T-helper 1 cell treated with Interleukin-12 subunit alpha and Interleukin-12 subunit beta and Interleukin-4 antibody, amounts not matched to agents 30 ng/mL and 1 ng/mL, for 36 hours (primary cell): ENCODE measurements at regions not wholly inside any gene's neighbourhood (a gene's known extent, or its start where the extent isn't known, plus 50 kb on each side); places are given as distances from the start of the nearest gene placed in this dataset.

Source experiments
- intact Hi-C: fragments of 100-400 bp; cut with micrococcal nuclease; formaldehyde crosslinking; loops from one replicate; pipeline ENCODE4 v1.15.1; 2024

DNA sequence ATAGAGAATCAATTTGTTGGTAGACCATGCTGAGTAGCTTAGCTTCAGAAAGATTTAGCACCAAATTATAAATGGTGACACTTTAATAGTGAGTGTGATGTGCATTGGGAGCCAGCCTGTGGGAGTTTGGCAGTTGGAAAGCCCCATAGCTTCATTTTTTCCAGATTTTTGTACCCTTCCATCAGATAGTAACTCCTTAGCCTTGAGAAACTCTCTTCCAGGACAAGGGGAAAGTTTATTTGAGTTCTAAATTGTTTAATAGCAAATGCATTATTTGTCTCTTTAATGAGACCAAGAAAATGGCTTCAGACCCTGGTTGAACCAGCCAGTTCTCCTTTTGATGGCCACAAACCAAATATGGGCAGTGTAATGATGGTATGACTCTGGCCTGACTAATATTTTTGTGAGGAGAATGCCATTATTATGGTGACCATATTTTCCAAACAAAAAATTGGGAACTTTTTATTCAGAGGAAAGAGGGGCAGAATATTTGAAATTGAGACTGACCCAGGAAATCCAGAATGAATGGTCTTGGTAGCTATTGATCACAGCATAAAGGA lies 49.8 kb downstream of the PLCE1 start:
- intact Hi-C loops: no loop called here

DNA sequence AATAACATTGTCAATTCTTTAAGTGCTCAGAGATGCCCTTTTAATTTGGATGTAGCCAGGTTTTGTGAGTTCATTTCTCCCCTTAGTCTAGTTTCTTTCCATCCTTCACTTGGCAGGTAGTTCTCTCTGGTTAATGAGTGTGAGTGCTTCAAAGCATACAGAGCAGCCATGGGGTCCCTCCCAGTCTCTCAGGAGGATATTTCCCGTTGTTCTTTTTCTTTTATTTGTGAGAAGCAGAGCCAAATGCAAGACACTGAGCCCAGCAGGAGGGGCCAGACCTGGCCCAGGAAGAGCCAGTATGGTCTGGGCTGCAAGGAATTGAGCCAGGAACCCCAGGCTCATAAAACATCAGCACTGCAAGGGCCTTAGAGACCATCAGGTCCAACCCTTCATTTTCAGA lies 52.4 kb downstream of the PLCE1 start:
- intact Hi-C loops: no loop called here

DNA sequence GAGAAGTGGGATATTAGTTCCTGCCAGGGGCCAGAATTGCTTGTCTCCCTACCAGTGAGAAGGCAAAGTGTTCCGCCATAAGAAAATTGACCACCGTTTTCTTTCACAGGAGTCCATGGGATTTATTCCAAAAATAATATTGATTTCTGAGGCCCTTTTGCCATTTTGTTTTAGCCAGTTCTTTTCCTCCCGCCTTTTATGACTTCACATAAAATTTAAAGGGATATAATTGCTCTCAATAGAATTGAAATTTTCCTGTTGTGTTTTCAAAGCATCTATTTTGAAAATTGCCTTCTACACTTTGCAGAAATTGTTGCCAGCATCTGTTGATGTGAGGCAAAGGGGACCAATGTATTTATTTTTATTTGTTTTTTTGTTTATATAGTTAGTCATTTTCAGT lies 53.6 kb downstream of the PLCE1 start:
- intact Hi-C loops: no loop called here

DNA sequence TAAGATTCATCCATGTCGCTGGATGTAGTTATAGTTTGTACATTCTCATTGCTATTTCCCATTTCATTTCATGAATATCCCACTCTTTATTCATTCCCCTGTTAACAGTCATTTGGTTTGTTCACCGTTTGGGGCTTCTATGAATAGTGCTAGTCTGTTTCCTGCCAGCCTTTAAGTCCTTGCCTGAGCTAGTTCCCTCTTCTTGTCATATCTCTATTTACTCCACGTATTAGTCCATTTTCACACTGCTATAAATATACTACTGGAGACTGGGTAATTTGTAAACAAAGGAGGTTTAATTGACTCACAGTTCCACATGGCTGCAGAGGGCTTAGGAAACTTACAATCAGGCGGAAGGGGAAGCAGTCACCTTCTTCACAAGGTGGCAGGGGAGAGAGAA lies 56.2 kb downstream of the PLCE1 start:
- intact Hi-C loops: no loop called here

DNA sequence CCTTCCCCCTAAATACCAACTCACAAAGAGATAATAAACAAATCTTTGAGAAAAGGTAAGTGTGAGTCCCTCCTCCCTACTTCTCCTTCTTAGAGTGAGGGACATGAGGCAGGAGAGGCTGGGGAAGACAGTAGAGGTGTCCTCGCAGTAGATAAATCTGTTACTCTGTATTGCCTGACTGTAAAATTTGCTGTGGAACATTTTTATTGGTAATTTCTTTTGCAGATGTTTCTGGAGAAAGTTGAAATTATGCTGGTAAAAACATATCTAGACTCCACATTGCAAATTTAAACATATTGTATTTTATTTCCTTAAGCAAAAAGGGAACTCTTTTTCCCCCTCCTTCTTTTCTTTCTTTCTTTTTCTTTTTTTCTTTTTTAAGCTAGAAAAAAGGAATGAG lies 58.5 kb downstream of the PLCE1 start:
- intact Hi-C loops: no loop called here

DNA sequence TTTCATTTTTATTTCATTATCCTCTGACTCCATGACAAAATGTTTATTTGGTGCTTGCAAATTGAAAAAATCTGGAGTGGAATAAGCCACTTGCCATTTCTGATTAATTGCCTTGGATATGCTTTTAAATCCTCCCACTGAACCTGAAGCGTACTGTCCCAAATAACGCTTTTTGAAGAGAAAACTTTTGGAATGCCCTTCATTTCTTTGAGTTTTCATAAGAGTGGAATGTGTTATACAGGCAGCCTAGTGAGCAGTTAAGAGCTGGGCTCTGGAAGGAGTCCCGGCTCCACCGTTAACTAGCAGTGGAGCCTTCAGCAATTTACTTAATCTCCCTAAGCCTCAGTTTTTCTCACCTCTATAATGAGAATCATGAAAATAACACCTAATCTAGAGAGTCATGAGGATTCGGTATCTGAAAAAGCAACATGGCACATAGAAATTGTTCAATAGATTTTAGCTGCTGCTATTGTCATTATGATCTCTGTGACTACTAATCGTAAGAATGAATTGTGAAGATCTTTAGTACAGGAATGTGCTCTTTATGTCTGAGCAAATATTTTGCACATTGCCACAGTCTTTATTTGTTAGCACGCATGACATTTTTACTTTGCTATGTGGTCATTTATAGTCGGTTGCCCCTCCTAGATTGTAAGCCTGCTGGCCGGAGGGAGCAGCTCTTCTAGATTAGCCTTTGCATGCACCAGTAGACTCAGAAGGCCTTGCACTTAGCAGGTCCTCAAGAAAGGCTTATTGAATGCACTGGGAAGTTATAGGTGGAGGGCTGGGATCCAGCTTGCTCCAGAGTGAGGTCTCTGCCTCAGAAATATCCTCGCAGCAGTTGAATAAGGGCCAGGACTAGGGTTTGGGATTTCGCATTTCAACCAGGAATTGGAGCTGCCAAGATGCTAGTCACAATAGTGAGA lies 59.4 kb downstream of the PLCE1 start:
- intact Hi-C loops: no loop called here

DNA sequence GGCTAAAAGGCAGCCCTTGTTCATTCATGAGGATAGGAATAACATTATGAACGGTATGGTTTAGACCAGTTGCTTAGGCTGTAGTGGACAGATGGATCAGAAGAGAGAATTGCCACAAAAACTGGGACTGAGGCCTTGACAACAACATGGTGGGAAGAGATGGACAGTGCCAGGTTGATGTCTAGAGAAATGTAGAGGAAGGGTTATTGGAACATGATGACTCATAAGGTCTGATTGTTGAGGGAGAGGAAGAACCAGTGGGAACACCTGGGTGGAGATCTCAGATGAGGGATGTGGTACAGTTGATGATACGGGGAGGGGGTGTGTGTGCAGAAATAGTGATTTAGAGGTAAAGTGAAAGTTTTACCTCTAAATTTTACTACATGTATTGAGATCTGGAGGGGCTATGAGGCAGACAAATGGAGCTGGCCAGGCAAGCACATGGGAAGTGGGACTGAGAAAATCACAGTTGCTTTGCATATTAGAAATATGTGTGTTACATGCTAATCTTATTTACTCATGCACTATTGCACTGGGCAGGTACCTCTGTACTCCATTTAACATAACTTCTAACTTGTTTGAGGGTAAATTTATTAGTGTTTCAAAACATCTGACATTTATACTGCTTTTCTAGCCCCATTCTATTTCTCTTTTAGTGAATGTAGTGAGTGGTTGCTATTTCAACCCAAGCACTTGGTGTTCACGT lies 65.6 kb downstream of the PLCE1 start:
- intact Hi-C loops: no loop called here

DNA sequence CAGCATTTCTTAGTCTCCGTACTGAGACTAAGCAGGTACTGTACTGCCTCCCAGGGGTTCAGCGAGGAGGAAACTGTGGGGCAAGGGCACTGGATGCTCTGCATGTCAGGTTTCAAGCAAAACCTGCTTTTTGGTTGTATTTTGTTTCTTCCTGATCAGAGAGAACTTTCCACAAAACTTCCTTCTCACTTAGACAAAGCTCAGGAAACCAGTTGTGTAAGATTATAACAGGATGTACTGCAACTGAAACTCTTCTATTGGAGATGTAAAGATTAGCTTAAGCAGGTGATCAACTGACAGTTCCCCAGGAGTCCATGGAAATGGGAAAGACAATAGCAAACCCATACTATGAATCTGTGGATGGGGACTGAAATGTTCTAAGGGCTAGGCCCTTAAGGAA lies 67.3 kb downstream of the PLCE1 start:
- intact Hi-C loops: no loop called here

DNA sequence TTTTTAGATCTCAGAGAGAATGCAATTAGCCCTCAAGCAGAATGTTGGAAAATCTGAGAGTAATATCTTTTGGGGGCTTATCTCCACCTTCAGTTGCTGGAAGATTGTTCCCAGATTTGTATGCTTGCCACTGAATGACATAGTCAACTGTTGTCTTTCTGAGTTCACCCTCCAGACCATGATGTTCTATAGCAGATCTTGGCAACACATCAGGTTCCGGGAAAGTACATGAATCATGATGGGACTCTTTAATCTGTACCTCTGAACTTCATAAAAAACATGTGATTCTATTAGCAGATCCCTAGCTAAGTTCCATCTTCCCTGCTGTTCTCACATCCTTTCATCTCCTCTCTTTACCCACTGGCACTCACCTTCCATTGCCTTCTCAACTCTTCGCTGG lies 68.9 kb downstream of the PLCE1 start:
- intact Hi-C loops: no loop called here

DNA sequence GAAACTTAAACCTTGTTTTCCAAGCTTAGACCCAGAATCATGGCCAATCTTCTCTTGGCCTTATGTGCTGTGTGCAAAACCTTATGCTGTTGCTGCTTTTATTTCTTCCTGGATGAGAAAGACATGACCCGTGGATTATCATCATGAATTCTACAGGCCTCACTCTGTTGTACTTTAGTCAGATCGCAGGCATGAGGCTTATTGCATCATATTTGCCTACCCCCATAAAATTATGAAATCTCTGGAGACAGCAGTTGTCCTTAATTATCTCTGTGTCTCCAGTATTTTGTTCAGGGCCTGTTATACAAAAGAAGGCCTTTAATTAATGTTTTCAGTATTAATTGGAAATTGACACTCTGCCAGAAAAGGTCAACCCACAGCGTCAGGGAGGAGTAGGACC lies 71.6 kb downstream of the PLCE1 start:
- intact Hi-C loops: no loop called here

DNA sequence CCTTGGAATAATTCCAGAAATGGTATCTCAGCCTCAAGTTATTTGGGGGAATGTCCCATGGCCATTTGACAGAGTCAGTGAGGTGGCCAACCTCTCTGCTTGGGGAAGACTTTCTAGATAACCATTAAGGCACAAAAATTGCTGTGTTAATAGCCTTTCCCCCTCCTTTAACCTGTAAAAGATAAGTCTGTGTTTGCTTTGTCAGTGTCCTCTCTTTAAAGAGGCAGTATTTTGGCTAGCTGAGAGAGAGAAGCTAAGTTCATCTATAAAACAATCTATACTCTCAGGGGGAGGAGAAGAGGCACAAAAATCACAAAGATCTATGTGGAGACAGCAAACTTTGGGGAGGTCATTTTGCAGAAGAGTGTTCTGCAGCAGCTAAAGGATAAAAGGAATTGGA lies 72.1 kb downstream of the PLCE1 start:
- intact Hi-C loops: no loop called here

DNA sequence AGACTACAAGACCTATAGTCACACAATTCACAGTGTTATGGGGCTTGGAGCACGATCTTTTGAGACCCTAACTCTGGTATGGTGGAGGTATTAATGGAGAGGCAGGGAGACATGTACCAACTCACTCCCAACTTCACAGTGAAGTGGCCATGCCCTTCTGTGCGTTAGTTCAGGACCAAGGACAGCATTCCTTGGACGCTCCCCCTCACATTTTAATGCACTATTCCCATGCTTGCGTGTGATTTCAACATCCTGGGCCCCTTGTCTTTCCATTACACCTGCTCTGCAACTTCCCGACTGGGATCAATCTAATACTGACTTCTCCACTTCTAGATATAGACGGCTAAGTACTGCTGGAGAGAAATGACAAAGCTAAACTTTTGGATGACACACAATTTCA lies 72.7 kb downstream of the PLCE1 start:
- intact Hi-C loops: no loop called here

DNA sequence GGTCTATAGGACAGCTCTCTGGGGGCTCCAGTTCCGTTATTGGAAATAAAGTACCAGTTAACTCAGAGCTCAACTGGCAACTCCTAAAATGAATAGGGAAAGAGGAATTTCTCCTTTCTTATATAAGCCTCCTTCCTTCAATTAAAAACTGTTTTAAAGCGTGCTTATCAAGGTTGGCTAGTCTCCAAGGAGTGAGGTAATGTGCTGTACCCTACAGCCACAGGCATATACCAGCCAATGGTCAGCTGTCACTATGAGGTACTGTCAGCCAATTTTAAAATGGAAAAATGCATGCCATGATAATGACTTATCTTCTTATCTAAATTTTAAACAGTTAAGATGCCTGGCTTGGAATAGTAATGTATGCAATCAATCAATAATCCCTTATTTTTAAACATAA lies 76.2 kb downstream of the PLCE1 start:
- intact Hi-C loops: no loop called here

DNA sequence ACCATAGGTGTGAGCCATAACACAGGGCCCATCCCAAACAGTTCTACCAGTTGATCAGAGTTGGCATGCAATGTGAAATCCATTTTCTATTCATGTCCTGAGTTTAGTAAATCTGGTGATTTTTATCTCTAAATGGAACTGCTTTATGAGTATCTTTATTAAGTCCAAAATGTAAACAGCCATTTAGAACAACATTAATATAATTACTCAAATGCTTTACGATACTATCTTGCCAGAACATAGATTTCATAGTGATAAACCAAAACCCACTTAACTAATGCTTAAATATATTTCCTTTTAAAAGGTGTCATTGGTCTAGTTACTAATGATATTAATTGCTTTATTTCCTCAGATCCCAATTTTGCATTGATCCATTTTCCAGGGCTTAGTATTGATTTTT lies 80.7 kb downstream of the PLCE1 start:
- intact Hi-C loops: no loop called here

DNA sequence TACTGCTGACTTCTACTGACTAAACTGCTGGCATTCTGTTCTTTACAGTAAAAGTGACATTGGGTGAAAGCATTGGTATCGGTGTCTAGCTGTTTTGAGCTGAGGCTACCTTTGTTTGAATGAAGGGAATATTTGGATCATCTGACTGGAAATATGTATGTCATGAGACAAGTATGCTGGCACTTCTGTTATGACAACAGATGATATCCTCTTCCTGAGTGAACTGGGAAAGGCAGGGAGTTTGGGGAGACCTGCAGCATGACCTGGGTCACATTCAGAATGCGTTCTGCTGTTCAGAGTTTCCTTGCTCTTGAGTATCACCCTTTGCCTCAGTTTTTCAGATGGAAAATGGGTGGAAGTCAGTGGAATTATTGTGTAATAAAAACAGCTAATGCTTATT lies 81.8 kb downstream of the PLCE1 start:
- intact Hi-C loops: no loop called here

DNA sequence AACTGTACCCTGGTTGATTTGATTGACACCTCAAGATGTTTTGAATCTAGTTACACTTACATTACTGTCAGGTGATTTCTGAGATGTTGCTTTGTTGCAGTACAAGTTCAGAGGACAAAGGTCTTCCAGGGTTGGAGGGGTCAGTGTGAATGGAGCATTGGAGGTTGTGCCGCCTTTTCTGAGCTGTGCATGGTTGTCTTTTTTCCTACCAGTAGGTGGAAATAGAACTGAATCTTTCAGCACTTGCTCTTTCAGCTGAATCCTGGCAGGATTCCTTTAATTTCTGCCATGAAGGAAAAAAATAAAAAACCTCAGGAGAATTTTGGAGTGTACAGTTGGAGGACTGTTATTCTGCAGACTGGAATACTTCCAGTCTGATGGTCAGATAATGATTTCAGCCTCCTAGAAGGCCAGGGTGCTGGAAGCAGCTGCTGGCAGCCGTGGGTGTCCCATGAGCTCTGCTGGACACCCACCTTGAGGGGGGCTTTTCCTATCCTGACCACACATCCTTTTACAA lies 82.7 kb downstream of the PLCE1 start:
- intact Hi-C loops: no loop called here

DNA sequence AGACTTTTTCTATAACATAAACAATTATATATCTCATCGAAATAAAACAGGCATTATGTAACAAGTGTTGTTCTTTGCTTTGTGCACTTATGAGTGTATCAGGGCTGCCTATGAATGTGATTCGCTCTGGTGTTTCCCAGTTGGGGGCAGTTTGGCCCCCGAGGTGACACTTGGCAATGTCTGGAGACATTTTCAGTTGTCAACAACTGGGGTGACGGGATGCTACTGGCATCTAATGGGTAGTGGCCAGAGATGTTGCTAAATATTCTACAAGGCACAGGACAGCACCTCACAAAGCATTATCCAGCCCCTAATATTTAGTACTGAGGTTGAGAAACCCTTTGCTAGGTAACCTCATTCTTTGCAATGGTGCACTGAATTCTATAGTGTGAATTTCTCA lies 83.3 kb downstream of the PLCE1 start:
- intact Hi-C loops: no loop called here

DNA sequence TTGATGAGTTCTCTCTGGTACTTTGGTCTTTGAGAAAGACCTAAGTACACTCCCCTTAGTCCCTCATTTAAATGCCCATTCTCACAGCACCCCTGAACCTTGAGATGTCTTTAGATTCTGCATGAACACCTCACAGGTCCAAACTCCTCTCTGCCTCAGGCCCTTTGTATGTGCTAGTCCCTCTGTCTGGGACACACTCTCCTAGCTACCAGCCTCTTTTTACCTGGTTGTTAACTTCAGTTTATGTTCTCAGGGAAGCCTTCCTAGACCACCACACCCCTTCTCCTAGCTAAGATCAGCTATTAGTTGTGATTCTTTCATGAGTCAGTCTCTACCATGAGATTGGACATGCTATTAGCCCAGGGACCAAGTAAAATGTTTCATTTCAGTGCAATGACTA lies 86.4 kb downstream of the PLCE1 start:
- intact Hi-C loops: no loop called here

DNA sequence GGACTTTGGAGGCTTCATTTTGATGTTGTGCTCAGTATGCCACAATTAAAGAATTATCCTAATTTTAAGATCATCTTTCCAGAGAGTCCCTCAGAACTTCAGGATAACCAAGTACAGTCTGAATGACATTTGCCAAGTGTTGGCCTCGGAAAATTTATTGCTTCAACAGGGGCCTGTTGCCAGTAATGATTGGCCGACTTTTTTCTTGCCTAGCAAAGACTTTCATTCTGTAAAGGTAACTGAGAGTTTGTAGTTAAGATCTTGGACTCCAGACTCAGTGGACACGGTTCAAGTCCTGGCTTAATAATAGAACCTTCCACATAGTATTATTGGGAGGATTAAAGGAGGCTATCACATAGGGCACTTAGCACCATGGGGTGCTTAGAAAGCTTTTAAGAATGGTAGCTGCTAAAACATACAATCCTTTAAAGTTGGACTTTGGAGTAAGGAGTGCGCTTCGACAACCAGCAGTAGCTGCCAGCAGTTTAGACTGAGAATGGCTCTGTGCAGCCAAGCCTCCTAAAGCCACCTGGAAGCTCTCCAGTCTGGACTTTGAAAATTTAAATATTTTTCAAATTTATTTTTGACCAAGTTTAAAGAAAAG lies 90.0 kb downstream of the PLCE1 start:
- intact Hi-C loops: no loop called here

DNA sequence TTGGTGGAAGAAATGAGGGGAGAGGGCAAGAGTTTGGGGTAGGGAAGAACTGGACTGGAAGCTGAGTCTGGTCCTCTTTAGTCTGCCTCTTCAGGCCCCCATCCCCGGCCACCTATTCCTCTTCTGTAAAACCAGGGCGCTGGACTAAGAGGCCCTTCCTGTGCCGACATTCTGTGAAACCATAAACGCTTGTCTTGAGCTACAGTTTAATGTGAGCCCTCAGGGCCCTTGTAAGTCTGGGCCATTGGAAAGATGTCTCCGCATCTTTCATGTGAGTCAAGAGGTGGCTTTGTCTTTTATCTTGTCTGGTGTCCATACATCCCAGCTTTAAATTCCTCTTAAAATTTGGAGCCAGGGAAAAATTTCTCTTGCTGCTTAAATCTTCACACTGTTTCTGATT lies 90.6 kb downstream of the PLCE1 start:
- intact Hi-C loops: no loop called here

DNA sequence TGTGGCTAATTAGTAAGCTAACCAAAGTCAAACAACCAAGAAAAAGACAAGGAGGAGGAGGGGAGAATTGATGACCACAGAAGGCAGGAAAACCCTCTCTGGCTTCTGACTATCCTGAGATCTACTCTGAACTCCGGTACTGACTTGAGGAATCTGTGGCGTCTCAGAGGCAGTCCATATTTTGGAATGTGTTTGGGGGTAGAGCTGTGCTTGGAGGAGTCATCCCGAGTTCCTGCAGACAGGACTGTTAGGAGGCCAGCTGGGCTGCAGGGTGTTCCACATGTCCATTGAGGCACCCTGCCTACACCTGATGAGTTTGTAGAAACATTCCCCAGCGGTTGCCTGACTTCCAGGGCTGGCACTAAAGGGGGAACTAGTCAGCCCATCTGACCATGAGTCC lies 91.6 kb downstream of the PLCE1 start:
- intact Hi-C loops: no loop called here
